Neural cell (in vitro differentiated cells): ENCODE measurements at regions not wholly inside any gene's neighbourhood (a gene's known extent, or its start where the extent isn't known, plus 50 kb on each side); places are given as distances from the start of the nearest gene placed in this dataset.

Experiments
- H2AFZ ChIP-seq: fragments of 200-600, 300-800 bp; sonication (generic), shearing (Covaris generic); 2 replicates; pipeline ENCODE4 v1.6.0; 2014; ENCODE audit warnings: low read depth, mild to moderate bottlenecking, antibody characterized with exemption, low read length, moderate library complexity
- H3F3A ChIP-seq: fragments of 200-600 bp; shearing (Covaris generic); 2 replicates; pipeline ENCODE4 v1.6.1; 2016; ENCODE audit warnings: mild to moderate bottlenecking, moderate library complexity, mixed read lengths, antibody characterized with exemption, low read length; ENCODE audit not compliant: insufficient read depth, poor library complexity, severe bottlenecking
- H3K27ac ChIP-seq: fragments of 200-600, 300-800 bp; sonication (generic), shearing (Covaris generic); 2 replicates; pipeline ENCODE4 v1.5.1; 2014; ENCODE audit warnings: mild to moderate bottlenecking, low read length, moderate library complexity
- H3K27me3 ChIP-seq: fragments of 300-800, 200-600 bp; sonication (generic), shearing (Covaris generic); 2 replicates; pipeline ENCODE4 v1.6.0; 2014; ENCODE audit warnings: mild to moderate bottlenecking, low read depth, low read length, moderate library complexity; ENCODE audit not compliant: insufficient read depth
- H3K36me3 ChIP-seq: fragments of 300-800, 200-600 bp; sonication (generic), shearing (Covaris generic); 2 replicates; pipeline ENCODE4 v1.5.1; 2014; ENCODE audit warnings: mild to moderate bottlenecking, antibody characterized with exemption, low read length, moderate library complexity; ENCODE audit not compliant: insufficient read depth
- H3K4me2 ChIP-seq: fragments of 300-800, 200-600 bp; sonication (generic), shearing (Covaris generic); 2 replicates; pipeline ENCODE4 v1.6.0; 2014; ENCODE audit warnings: mild to moderate bottlenecking, low read length
- H3K4me3 ChIP-seq: fragments of 300-800, 200-600 bp; sonication (generic), shearing (Covaris generic); 2 replicates; pipeline ENCODE4 v1.5.1; 2014; ENCODE audit warnings: mild to moderate bottlenecking, low read length, moderate library complexity
- H3K79me2 ChIP-seq: fragments of 200-600 bp; shearing (Covaris generic); replicated peaks from 2 replicates; pipeline ENCODE4 v1.6.0; 2014; ENCODE audit warnings: mild to moderate bottlenecking, low read length, moderate library complexity; ENCODE audit not compliant: insufficient read depth
- H3K9ac ChIP-seq: fragments of 300-800, 200-600 bp; sonication (generic), shearing (Covaris generic); 2 replicates; pipeline ENCODE4 v1.6.1; 2016; ENCODE audit warnings: mild to moderate bottlenecking, low read length, mixed read lengths
- H3K9me2 ChIP-seq: fragments of 200-600 bp; shearing (Covaris generic); 2 replicates; pipeline ENCODE4 v1.6.1; 2016; ENCODE audit warnings: mild to moderate bottlenecking, low read length, mixed read lengths; ENCODE audit not compliant: insufficient read depth
- H3K9me3 ChIP-seq: fragments of 200-600, 300-800 bp; sonication (generic), shearing (Covaris generic); 2 replicates; pipeline ENCODE4 v1.6.1; 2016; ENCODE audit warnings: mild to moderate bottlenecking, mixed run types, low read length, moderate library complexity, mixed read lengths
- H4K20me1 ChIP-seq: fragments of 200-600 bp; shearing (Covaris generic); 2 replicates; pipeline ENCODE4 v1.6.1; 2016; ENCODE audit warnings: mild to moderate bottlenecking, mixed run types; ENCODE audit not compliant: insufficient read depth
- CTCF ChIP-seq: fragments of 450-650 bp; IDR thresholded peaks from 2 replicates; pipeline ENCODE4 v1.5.1; 2014; ENCODE audit warnings: antibody characterized with exemption, mild to moderate bottlenecking, moderate library complexity; ENCODE audit not compliant: poor library complexity, severe bottlenecking
- EP300 ChIP-seq: fragments of 450-650 bp; conservative IDR thresholded peaks from 2 replicates; pipeline ENCODE4 v1.6.1; 2014; ENCODE audit warnings: antibody characterized with exemption, mild to moderate bottlenecking, moderate library complexity; ENCODE audit not compliant: poor library complexity, severe bottlenecking
- EZH2 ChIP-seq: fragments of 200-600, 300-800 bp; shearing (Covaris generic), sonication (generic); IDR thresholded peaks from 2 replicates; pipeline ENCODE4 v1.6.1; 2014; ENCODE audit warnings: antibody characterized with exemption, low read length, borderline replicate concordance, mild to moderate bottlenecking; ENCODE audit not compliant: insufficient read depth, poor library complexity, severe bottlenecking
- MXI1 ChIP-seq: fragments of 450-650 bp; conservative IDR thresholded peaks from 2 replicates; pipeline ENCODE4 v1.6.1; 2014; ENCODE audit warnings: antibody characterized with exemption, mild to moderate bottlenecking; ENCODE audit not compliant: poor library complexity, severe bottlenecking
- POLR2AphosphoS5 ChIP-seq: IDR thresholded peaks from 2 replicates; pipeline ENCODE4 v1.6.1; 2012
- RAD21 ChIP-seq: fragments of 450-650 bp; conservative IDR thresholded peaks from 2 replicates; pipeline ENCODE4 v1.6.1; 2014; ENCODE audit warnings: antibody characterized with exemption, mild to moderate bottlenecking, moderate library complexity
- REST ChIP-seq: IDR thresholded peaks from 2 replicates; pipeline ENCODE4 v1.6.1; 2012; ENCODE audit warnings: borderline replicate concordance
- SMC3 ChIP-seq: fragments of 450-650 bp; conservative IDR thresholded peaks from 2 replicates; pipeline ENCODE4 v1.6.1; 2014; ENCODE audit warnings: antibody characterized with exemption, mild to moderate bottlenecking, moderate library complexity; ENCODE audit not compliant: poor library complexity
- TAF1 ChIP-seq: IDR thresholded peaks from 2 replicates; pipeline ENCODE4 v1.6.1; 2012; ENCODE audit warnings: low read depth

- Histone ChIP-seq H3K4me2 (no peak overlapping the region), H3K27me3 (no peaks in the 10 kb centered on the region), H3K36me3 (no peaks in the 10 kb centered on the region), H4K20me1 (no peaks in the 10 kb centered on the region), H3K4me3 (no peak overlapping the region), H3K9me2 (no peaks in the 10 kb centered on the region), H3K27ac (no peak overlapping the region), H3K79me2 (no peaks in the 10 kb centered on the region), H2AFZ (no peak overlapping the region), H3F3A (no peaks in the 10 kb centered on the region), H3K9ac (no peak overlapping the region), H3K9me3 (no peaks in the 10 kb centered on the region)
- TF ChIP-seq TAF1: no peak
- no peak for TF ChIP-seq SMC3
- no peak for TF ChIP-seq MXI1
- TF ChIP-seq CTCF: no peak
- TF ChIP-seq POLR2AphosphoS5: no peak
- no peak for TF ChIP-seq RAD21
Observed at GRCh38 chr4:100806988-100807387, 289.2 kb upstream of the EMCN start.

- Histone ChIP-seq H2AFZ (no peak overlapping the region), H3K79me2 (no peaks in the 10 kb centered on the region)
- TF ChIP-seq SMC3 (no peak), RAD21 (no peak), REST (no peak), CTCF (no peak), TAF1 (no peak), EZH2 (no peak), POLR2AphosphoS5 (no peak), EP300 (no peak), MXI1 (no peak)
Observed at GRCh38 chr4:100805538-100805937, 287.7 kb upstream of the EMCN start.

More at GRCh38 chr4:100805538-100805937, 287.7 kb upstream of the EMCN start:
- H3K9ac ChIP-seq: no peak overlapping the region
- H3K9me2 ChIP-seq: no peaks in the 10 kb centered on the region
- H3K27me3 ChIP-seq: no peaks in the 10 kb centered on the region
- no peaks in the 10 kb centered on the region for H3K36me3 ChIP-seq
- H3K4me2 ChIP-seq: no peak overlapping the region
- H4K20me1 ChIP-seq: no peaks in the 10 kb centered on the region
- no peaks in the 10 kb centered on the region for H3K9me3 ChIP-seq
- H3K27ac ChIP-seq: no peak overlapping the region
- no peak overlapping the region for H3K4me3 ChIP-seq
- no peaks in the 10 kb centered on the region for H3F3A ChIP-seq
